ENCODE measurements at regions not wholly inside any gene's neighbourhood (a gene's known extent, or its start where the extent isn't known, plus 50 kb on each side); places are given as distances from the start of the nearest gene placed in this dataset.

- DNase-seq (ENCODE audit: insufficient read length, low spot score, missing footprints): no peak
- H3K79me2 ChIP-seq (ENCODE audit: insufficient read depth, low read length): no peaks in the 10 kb centered on the region
- H3K4me2 ChIP-seq (ENCODE audit: insufficient read depth, low read length): no peak overlapping the region
- H2AFZ ChIP-seq (ENCODE audit: low read length): no peak overlapping the region
- no peaks in the 10 kb centered on the region for H3K4me1 ChIP-seq (ENCODE audit: insufficient read depth, low read length)
- no peaks in the 10 kb centered on the region for H4K20me1 ChIP-seq (ENCODE audit: insufficient read depth, low read length)
- no peak for TF ChIP-seq CTCF (IDR thresholded peaks at IDR 0.05; ENCODE audit: extremely low read depth, low read depth, low read length)
- H3K27me3 ChIP-seq (ENCODE audit: insufficient read depth, low read length): no peaks in the 10 kb centered on the region
- H3K36me3 ChIP-seq (ENCODE audit: insufficient read depth, low read length): no peaks in the 10 kb centered on the region
- no peak overlapping the region for H3K4me3 ChIP-seq (ENCODE audit: insufficient read depth, low read length)
- peaks cover 2% of the 10 kb centered on the region for H3K9me3 ChIP-seq (ENCODE audit: low read depth, low read length)
- H3K27ac ChIP-seq (ENCODE audit: low read depth, low read length): no peak overlapping the region
Observed at GRCh38 chr19:27889156-27889555, 1323.8 kb downstream of the UQCRFS1 start.

GRCh38 chr19:27887946-27888345 lies 1325.0 kb downstream of the UQCRFS1 start:
- no peak overlapping the region for H3K4me3 ChIP-seq (ENCODE audit: insufficient read depth, low read length)
- H3K79me2 ChIP-seq (ENCODE audit: insufficient read depth, low read length): no peaks in the 10 kb centered on the region
- H2AFZ ChIP-seq (ENCODE audit: low read length): no peak overlapping the region
- no peaks in the 10 kb centered on the region for H3K36me3 ChIP-seq (ENCODE audit: insufficient read depth, low read length)
- no peaks in the 10 kb centered on the region for H4K20me1 ChIP-seq (ENCODE audit: insufficient read depth, low read length)
- no peak for TF ChIP-seq CTCF (IDR thresholded peaks at IDR 0.05; ENCODE audit: extremely low read depth, low read depth, low read length)
- H3K4me2 ChIP-seq (ENCODE audit: insufficient read depth, low read length): no peak overlapping the region
- H3K4me1 ChIP-seq (ENCODE audit: insufficient read depth, low read length): no peaks in the 10 kb centered on the region
- no peak overlapping the region for H3K27ac ChIP-seq (ENCODE audit: low read depth, low read length)
- no peaks in the 10 kb centered on the region for H3K27me3 ChIP-seq (ENCODE audit: insufficient read depth, low read length)
- peaks cover 2% of the 10 kb centered on the region for H3K9me3 ChIP-seq (ENCODE audit: low read depth, low read length)
- no peak for DNase-seq (ENCODE audit: insufficient read length, low spot score, missing footprints)

- Histone ChIP-seq H2AFZ (ENCODE audit: low read length) (no peak overlapping the region), H3K4me2 (ENCODE audit: insufficient read depth, low read length) (no peak overlapping the region), H3K79me2 (ENCODE audit: insufficient read depth, low read length) (no peaks in the 10 kb centered on the region), H3K27ac (ENCODE audit: low read depth, low read length) (no peak overlapping the region), H3K9me3 (ENCODE audit: low read depth, low read length) (peaks cover 2% of the 10 kb centered on the region), H4K20me1 (ENCODE audit: insufficient read depth, low read length) (no peaks in the 10 kb centered on the region), H3K36me3 (ENCODE audit: insufficient read depth, low read length) (no peaks in the 10 kb centered on the region), H3K4me1 (ENCODE audit: insufficient read depth, low read length) (no peaks in the 10 kb centered on the region), H3K4me3 (ENCODE audit: insufficient read depth, low read length) (no peak overlapping the region), H3K27me3 (ENCODE audit: insufficient read depth, low read length) (no peaks in the 10 kb centered on the region)
- no peak for DNase-seq (ENCODE audit: insufficient read length, low spot score, missing footprints)
- TF ChIP-seq CTCF (IDR thresholded peaks at IDR 0.05; ENCODE audit: extremely low read depth, low read depth, low read length): no peak
Observed at GRCh38 chr19:27885359-27885758, 1327.6 kb downstream of the UQCRFS1 start.

- TF ChIP-seq CTCF (IDR thresholded peaks at IDR 0.05; ENCODE audit: extremely low read depth, low read depth, low read length): no peak
- no peaks in the 10 kb centered on the region for H4K20me1 ChIP-seq (ENCODE audit: insufficient read depth, low read length)
- no peak overlapping the region for H3K4me3 ChIP-seq (ENCODE audit: insufficient read depth, low read length)
- DNase-seq (ENCODE audit: insufficient read length, low spot score, missing footprints): no peak
- no peaks in the 10 kb centered on the region for H3K4me1 ChIP-seq (ENCODE audit: insufficient read depth, low read length)
- H3K9me3 ChIP-seq (ENCODE audit: low read depth, low read length): peaks cover 2% of the 10 kb centered on the region
- no peaks in the 10 kb centered on the region for H3K36me3 ChIP-seq (ENCODE audit: insufficient read depth, low read length)
- H3K4me2 ChIP-seq (ENCODE audit: insufficient read depth, low read length): no peak overlapping the region
- no peaks in the 10 kb centered on the region for H3K27me3 ChIP-seq (ENCODE audit: insufficient read depth, low read length)
- no peaks in the 10 kb centered on the region for H3K79me2 ChIP-seq (ENCODE audit: insufficient read depth, low read length)
- H2AFZ ChIP-seq (ENCODE audit: low read length): no peak overlapping the region
- no peak overlapping the region for H3K27ac ChIP-seq (ENCODE audit: low read depth, low read length)
Observed at GRCh38 chr19:27884376-27884775, 1328.6 kb downstream of the UQCRFS1 start.

Data from osteoblast (primary cell).